Nephron (organoid): ENCODE measurements at regions not wholly inside any gene's neighbourhood (a gene's known extent, or its start where the extent isn't known, plus 50 kb on each side); places are given as distances from the start of the nearest gene placed in this dataset.

Experiments
- H3K27ac Mint-ChIP-seq, 3 experiments: 2 replicates each; pipeline ENCODE4 v1.8.0; 2020; ENCODE audit warnings: mixed read lengths in 3 of 3, mild to moderate bottlenecking in 2 of 3, moderate library complexity in 1 of 3
- H3K27me3 Mint-ChIP-seq: 2 replicates; pipeline ENCODE4 v1.8.0; 2021; ENCODE audit warnings: low read depth, mild to moderate bottlenecking, moderate library complexity, mixed read lengths
- H3K36me3 Mint-ChIP-seq: 2 replicates; pipeline ENCODE4 v1.8.0; 2020; ENCODE audit warnings: low read depth, mixed read lengths
- H3K4me1 Mint-ChIP-seq: 2 replicates; pipeline ENCODE4 v1.8.0; 2020; ENCODE audit warnings: mixed read lengths
- H3K4me3 Mint-ChIP-seq, 3 experiments: 2 replicates each; pipeline ENCODE4 v1.8.0; 2020; ENCODE audit warnings: mild to moderate bottlenecking in 3 of 3, mixed read lengths in 3 of 3, moderate library complexity in 2 of 3
- H3K9me3 Mint-ChIP-seq: 2 replicates; pipeline ENCODE4 v1.8.0; 2020; ENCODE audit warnings: mixed read lengths
- TF ChIP-seq, protein P1 (sequence below), 3 experiments: fragments of 200-600 bp; sonication (generic); IDR thresholded peaks; one replicate each; pipeline ENCODE4 v1.5.0; 2021; ENCODE audit warnings: antibody characterized with exemption in 3 of 3; ENCODE audit not compliant: unreplicated experiment in 3 of 3

DNA sequence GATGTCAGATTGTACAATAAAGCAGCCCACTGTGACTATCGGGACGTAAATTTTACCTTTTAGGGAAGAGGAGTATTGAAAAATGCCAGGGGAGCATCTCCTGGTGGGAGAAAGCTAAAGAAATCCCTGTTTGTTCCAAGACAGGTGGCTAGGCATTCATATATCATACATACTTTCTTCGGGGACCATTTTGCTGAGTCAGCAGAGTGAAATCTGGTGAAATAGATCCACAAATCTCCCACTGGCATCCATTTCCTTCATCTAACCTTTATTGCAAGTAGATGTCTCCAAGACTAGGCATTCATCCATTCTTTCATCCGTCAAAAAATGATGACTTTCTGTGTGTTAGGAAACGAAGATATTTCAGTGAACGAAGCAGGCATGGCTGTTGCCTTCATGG is 107.1 kb downstream of the BMP4 start:
- no peaks in the 10 kb centered on the region for H3K27me3 Mint-ChIP-seq
- H3K4me1 Mint-ChIP-seq: peaks cover 11% of the 10 kb centered on the region

GRCh38 chr14:53848854-53849253 is 107.8 kb downstream of the BMP4 start:
- Mint-ChIP-seq H3K4me3 (no peak overlapping the region), H3K27me3 (no peaks in the 10 kb centered on the region), H3K9me3 (no peaks in the 10 kb centered on the region), H3K27ac (no peak overlapping the region), H3K36me3 (no peaks in the 10 kb centered on the region), H3K4me1 (peaks cover 11% of the 10 kb centered on the region)
- TF ChIP-seq, protein P1, sequence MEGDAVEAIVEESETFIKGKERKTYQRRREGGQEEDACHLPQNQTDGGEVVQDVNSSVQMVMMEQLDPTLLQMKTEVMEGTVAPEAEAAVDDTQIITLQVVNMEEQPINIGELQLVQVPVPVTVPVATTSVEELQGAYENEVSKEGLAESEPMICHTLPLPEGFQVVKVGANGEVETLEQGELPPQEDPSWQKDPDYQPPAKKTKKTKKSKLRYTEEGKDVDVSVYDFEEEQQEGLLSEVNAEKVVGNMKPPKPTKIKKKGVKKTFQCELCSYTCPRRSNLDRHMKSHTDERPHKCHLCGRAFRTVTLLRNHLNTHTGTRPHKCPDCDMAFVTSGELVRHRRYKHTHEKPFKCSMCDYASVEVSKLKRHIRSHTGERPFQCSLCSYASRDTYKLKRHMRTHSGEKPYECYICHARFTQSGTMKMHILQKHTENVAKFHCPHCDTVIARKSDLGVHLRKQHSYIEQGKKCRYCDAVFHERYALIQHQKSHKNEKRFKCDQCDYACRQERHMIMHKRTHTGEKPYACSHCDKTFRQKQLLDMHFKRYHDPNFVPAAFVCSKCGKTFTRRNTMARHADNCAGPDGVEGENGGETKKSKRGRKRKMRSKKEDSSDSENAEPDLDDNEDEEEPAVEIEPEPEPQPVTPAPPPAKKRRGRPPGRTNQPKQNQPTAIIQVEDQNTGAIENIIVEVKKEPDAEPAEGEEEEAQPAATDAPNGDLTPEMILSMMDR (IDR thresholded peaks at IDR 0.05; ENCODE audit: unreplicated experiment in 3 of 3): no peak

More for the DNA sequence above, 107.1 kb downstream of the BMP4 start:
- no peaks in the 10 kb centered on the region for H3K9me3 Mint-ChIP-seq
- TF ChIP-seq, protein P1 (IDR thresholded peaks at IDR 0.05; ENCODE audit: unreplicated experiment in 3 of 3): no peak
- no peak overlapping the region for H3K27ac Mint-ChIP-seq
- H3K4me3 Mint-ChIP-seq: no peak overlapping the region
- no peaks in the 10 kb centered on the region for H3K36me3 Mint-ChIP-seq

DNA sequence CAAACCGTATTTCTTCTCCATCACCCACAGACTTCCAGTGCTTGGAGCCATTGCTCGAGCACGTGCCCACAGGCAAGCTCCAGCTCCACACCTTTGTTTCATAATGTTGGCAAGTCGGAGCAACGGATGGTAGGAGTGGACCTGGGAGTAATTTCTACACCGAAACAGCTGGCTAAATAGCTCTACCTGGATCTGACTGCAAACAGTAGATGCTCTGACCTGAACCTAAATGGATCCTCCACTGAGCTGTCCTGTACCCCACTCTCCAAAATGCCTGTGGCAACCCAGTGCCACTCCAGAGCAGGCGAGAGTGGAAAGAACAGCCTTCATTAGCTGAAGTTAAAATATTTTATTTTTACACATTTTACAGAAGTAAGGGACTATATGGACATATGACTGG is 108.7 kb downstream of the BMP4 start:
- H3K27me3 Mint-ChIP-seq: no peaks in the 10 kb centered on the region
- H3K4me1 Mint-ChIP-seq: peaks cover 11% of the 10 kb centered on the region
- H3K4me3 Mint-ChIP-seq: no peak overlapping the region
- H3K9me3 Mint-ChIP-seq: no peaks in the 10 kb centered on the region
- TF ChIP-seq, protein P1 (IDR thresholded peaks at IDR 0.05; ENCODE audit: unreplicated experiment in 3 of 3): no peak
- H3K36me3 Mint-ChIP-seq: no peaks in the 10 kb centered on the region
- no peak overlapping the region for H3K27ac Mint-ChIP-seq

- H3K27ac Mint-ChIP-seq: no peak overlapping the region
- H3K4me3 Mint-ChIP-seq: no peak overlapping the region
- peaks cover 11% of the 10 kb centered on the region for H3K4me1 Mint-ChIP-seq
- TF ChIP-seq, protein P1 (IDR thresholded peaks at IDR 0.05; ENCODE audit: unreplicated experiment in 3 of 3): no peak
- H3K36me3 Mint-ChIP-seq: no peaks in the 10 kb centered on the region
- H3K9me3 Mint-ChIP-seq: no peaks in the 10 kb centered on the region
- H3K27me3 Mint-ChIP-seq: no peaks in the 10 kb centered on the region
These were observed 109.6 kb downstream of the BMP4 start for GRCh38 chr14:53847057-53847456.

- Mint-ChIP-seq H3K9me3 (no peaks in the 10 kb centered on the region), H3K36me3 (no peaks in the 10 kb centered on the region), H3K27me3 (no peaks in the 10 kb centered on the region), H3K27ac (no peak overlapping the region), H3K4me3 (no peak overlapping the region), H3K4me1 (peaks cover 9% of the 10 kb centered on the region)
- TF ChIP-seq, protein P1 (IDR thresholded peaks at IDR 0.05; ENCODE audit: unreplicated experiment in 3 of 3): no peak
These were observed 110.6 kb downstream of the BMP4 start for GRCh38 chr14:53845813-53846693.

GRCh38 chr14:53842938-53843337 is 113.7 kb downstream of the BMP4 start:
- Mint-ChIP-seq H3K36me3 (peaks cover 5% of the 10 kb centered on the region), H3K27ac (no peak overlapping the region), H3K4me3 (no peak overlapping the region), H3K4me1 (no peaks in the 10 kb centered on the region), H3K9me3 (peaks cover 13% of the 10 kb centered on the region), H3K27me3 (no peaks in the 10 kb centered on the region)
- TF ChIP-seq, protein P1 (IDR thresholded peaks at IDR 0.05; ENCODE audit: unreplicated experiment in 3 of 3): no peak
